ENCODE measurements at regions not wholly inside any gene's neighbourhood (a gene's known extent, or its start where the extent isn't known, plus 50 kb on each side); places are given as distances from the start of the nearest gene placed in this dataset.
"Not testable (repeated sequence)": the region's sequence is repeated elsewhere in the genome, so short reads cannot be mapped to it uniquely, and the experiment has no call there.

- CTCF ChIA-PET: no interaction called here
- peaks cover 3% of the 10 kb centered on the region for H3K27me3 Mint-ChIP-seq
- DNase-seq: no peak
- no peaks in the 10 kb centered on the region for H3K9me3 Mint-ChIP-seq
- H3K36me3 Mint-ChIP-seq (ENCODE audit: low read depth): no peaks in the 10 kb centered on the region
- POLR2A ChIA-PET: no interaction called here
- no peak overlapping the region for H3K27ac Mint-ChIP-seq
- no peaks in the 10 kb centered on the region for H3K4me1 Mint-ChIP-seq
- no peak overlapping the region for H3K4me3 Mint-ChIP-seq
These were observed 223.7 kb downstream of the GPAT3 start for GRCh38 chr4:83759611-83760010.

GRCh38 chr4:83758285-83758684 lies 222.4 kb downstream of the GPAT3 start:
- ChIA-PET POLR2A (no interaction called here), CTCF (no interaction called here)
- Mint-ChIP-seq H3K27ac (no peak overlapping the region), H3K36me3 (ENCODE audit: low read depth) (no peaks in the 10 kb centered on the region), H3K4me3 (no peak overlapping the region), H3K9me3 (no peaks in the 10 kb centered on the region), H3K27me3 (peaks cover 4% of the 10 kb centered on the region), H3K4me1 (no peaks in the 10 kb centered on the region)
- DNase-seq: no peak

GRCh38 chr4:83757121-83757621 lies 221.3 kb downstream of the GPAT3 start:
- Mint-ChIP-seq H3K4me3 (no peak overlapping the region), H3K27ac (no peak overlapping the region), H3K9me3 (no peaks in the 10 kb centered on the region), H3K4me1 (no peaks in the 10 kb centered on the region), H3K36me3 (ENCODE audit: low read depth) (no peaks in the 10 kb centered on the region), H3K27me3 (peaks cover 4% of the 10 kb centered on the region)
- POLR2A ChIA-PET: no interaction called here
- DNase-seq: no peak
- CTCF ChIA-PET: no interaction called here

DNA sequence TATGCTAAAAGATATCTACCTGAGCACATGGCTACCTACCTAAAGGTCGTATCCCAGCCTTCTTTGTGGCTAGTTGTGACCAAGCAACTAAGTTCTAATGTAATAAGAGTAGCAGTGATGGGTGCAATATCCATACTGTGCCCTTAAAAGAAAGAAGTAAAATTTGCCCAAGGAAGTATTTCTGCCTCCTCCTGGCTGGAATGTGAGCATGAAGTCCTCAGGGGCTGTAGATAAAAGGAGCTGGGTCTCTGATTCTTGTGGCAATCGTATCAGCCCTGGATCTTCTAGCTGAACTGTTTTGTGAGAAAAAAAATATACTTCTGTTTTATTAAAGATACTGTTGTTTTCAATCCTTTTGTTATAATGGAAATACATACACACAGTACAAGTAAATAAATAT lies 217.4 kb downstream of the GPAT3 start:
- Mint-ChIP-seq H3K27ac (no peak overlapping the region), H3K4me3 (no peak overlapping the region), H3K36me3 (ENCODE audit: low read depth) (no peaks in the 10 kb centered on the region), H3K27me3 (peaks cover 4% of the 10 kb centered on the region), H3K4me1 (no peaks in the 10 kb centered on the region), H3K9me3 (no peaks in the 10 kb centered on the region)
- CTCF ChIA-PET: no interaction called here
- POLR2A ChIA-PET: no interaction called here
- no peak for DNase-seq

GRCh38 chr4:83751336-83751949 lies 215.5 kb downstream of the GPAT3 start:
- Mint-ChIP-seq H3K27ac (no peak overlapping the region), H3K27me3 (peaks cover 6% of the 10 kb centered on the region), H3K4me3 (no peak overlapping the region), H3K9me3 (no peaks in the 10 kb centered on the region), H3K36me3 (ENCODE audit: low read depth) (no peaks in the 10 kb centered on the region), H3K4me1 (no peaks in the 10 kb centered on the region)
- CTCF ChIA-PET: no interaction called here
- DNase-seq: no peak
- POLR2A ChIA-PET: no interaction called here

GRCh38 chr4:83748711-83749110 lies 212.8 kb downstream of the GPAT3 start:
- CTCF ChIA-PET: no interaction called here
- Mint-ChIP-seq H3K4me1 (no peaks in the 10 kb centered on the region), H3K27me3 (peaks cover 2% of the 10 kb centered on the region)

DNA sequence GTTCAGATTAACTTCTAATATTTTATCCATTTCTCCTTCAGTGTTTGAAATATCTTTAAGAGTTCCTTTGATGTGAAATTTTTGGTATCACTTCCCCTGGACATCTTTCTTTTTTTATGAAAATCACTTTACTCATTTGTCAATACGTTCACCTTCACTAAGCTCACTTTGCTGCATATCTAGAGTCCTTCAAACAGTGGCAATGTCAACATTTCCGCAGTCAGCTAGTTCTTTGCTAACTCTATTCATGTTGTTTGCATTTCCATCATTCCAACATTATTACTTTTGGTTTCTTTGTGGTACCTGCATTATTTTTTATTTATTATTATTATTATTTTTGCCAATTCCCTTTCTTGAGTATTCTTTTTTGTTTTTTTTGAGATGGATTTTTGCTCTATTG lies 203.0 kb downstream of the GPAT3 start:
- no peak overlapping the region for H3K27ac Mint-ChIP-seq
- peaks cover 10% of the 10 kb centered on the region for H3K27me3 Mint-ChIP-seq
- POLR2A ChIA-PET: no interaction called here
- no peak overlapping the region for H3K4me3 Mint-ChIP-seq
- CTCF ChIA-PET: no interaction called here
- H3K9me3 Mint-ChIP-seq: no peaks in the 10 kb centered on the region
- H3K4me1 Mint-ChIP-seq: no peaks in the 10 kb centered on the region
- no peaks in the 10 kb centered on the region for H3K36me3 Mint-ChIP-seq (ENCODE audit: low read depth)
- no peak for DNase-seq

More at GRCh38 chr4:83748711-83749110, 212.8 kb downstream of the GPAT3 start:
- POLR2A ChIA-PET: no interaction called here
- H3K27ac Mint-ChIP-seq: no peak overlapping the region
- no peak for DNase-seq
- H3K4me3 Mint-ChIP-seq: no peak overlapping the region
- no peaks in the 10 kb centered on the region for H3K9me3 Mint-ChIP-seq
- no peaks in the 10 kb centered on the region for H3K36me3 Mint-ChIP-seq (ENCODE audit: low read depth)

DNA sequence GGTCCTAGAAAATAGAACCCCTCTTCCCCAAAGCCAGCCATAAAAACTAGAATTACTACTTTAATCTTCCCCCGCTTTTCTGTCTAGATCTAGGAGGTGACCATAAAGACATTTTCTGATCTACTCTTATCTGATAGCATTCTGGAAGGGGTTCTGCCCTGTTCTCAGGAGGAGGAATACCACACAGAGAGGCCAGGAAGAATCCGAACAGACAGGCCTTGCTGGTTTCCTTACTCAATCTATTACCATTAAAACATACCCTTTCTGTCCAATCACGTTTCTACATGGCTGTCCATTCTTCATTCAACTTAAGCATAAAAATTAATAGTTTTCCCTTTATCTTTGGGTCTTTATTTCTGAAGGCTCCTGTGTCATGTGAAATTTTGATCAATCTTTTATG lies 198.7 kb downstream of the GPAT3 start:
- Mint-ChIP-seq H3K27me3 (peaks cover 4% of the 10 kb centered on the region), H3K36me3 (ENCODE audit: low read depth) (no peaks in the 10 kb centered on the region), H3K4me1 (no peaks in the 10 kb centered on the region), H3K4me3 (no peak overlapping the region), H3K27ac (no peak overlapping the region), H3K9me3 (no peaks in the 10 kb centered on the region)
- POLR2A ChIA-PET: no interaction called here
- CTCF ChIA-PET: no interaction called here
- DNase-seq: no peak

GRCh38 chr4:83732114-83732635 lies 196.3 kb downstream of the GPAT3 start:
- no peaks in the 10 kb centered on the region for H3K9me3 Mint-ChIP-seq
- H3K36me3 Mint-ChIP-seq (ENCODE audit: low read depth): no peaks in the 10 kb centered on the region
- peaks cover 2% of the 10 kb centered on the region for H3K27me3 Mint-ChIP-seq
- no peak for DNase-seq
- no peak overlapping the region for H3K4me3 Mint-ChIP-seq
- no peaks in the 10 kb centered on the region for H3K4me1 Mint-ChIP-seq
- ChIA-PET POLR2A (no interaction called here), CTCF (no interaction called here)
- no peak overlapping the region for H3K27ac Mint-ChIP-seq

DNA sequence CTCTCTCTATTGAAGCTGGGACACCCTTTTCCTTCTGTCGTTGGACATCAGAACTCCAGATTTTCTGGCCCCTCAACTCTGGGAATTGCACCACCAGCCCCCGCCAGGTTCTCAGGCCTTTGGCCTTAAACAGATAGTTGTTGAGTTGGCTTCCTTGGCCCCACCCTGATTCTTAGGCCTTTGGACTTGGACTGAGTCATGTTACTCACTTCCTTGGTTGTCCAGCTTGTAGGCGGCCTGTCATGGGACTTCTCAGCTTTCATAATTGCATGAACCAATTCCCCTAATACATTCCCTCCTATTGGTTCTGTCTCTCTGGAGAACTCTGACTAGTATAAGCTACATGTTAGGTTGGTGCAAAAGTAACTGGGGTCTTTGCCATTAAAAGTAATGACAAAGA lies 195.7 kb downstream of the GPAT3 start:
- Mint-ChIP-seq H3K9me3 (no peaks in the 10 kb centered on the region), H3K4me3 (no peak overlapping the region)
- CTCF ChIA-PET: no interaction called here

DNA sequence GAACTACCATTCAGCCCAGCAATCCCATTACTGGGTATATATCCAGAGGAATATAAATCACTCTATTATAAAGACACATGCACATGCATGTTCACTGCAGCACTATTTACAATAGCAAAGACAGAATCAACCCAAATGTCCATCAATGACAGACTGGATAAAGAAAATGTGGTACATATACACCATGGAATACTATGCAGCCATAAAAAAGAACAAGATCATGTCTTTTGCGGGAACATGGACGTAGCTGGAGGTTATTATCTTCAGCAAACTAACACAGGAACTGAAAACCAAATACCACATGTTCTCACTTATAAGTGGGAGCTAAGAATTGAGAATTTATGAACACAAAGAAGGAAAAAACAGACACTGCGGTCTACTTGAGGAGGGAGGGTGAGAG lies 195.1 kb downstream of the GPAT3 start:
- H3K9me3 Mint-ChIP-seq; H3K36me3 Mint-ChIP-seq (ENCODE audit: low read depth); H3K4me3 Mint-ChIP-seq; H3K27ac Mint-ChIP-seq; DNase-seq; H3K4me1 Mint-ChIP-seq; POLR2A ChIA-PET; H3K27me3 Mint-ChIP-seq: not testable (repeated sequence)
- CTCF ChIA-PET: interaction anchor here (0.7 kb wide), 1 partner anchor 184 kb away, joined by 3 read pairs; no protein-coding TSS in a partner anchor

More for the DNA sequence above, 195.7 kb downstream of the GPAT3 start:
- Mint-ChIP-seq H3K36me3 (ENCODE audit: low read depth) (no peaks in the 10 kb centered on the region), H3K27ac (no peak overlapping the region), H3K4me1 (no peaks in the 10 kb centered on the region), H3K27me3 (peaks cover 2% of the 10 kb centered on the region)
- POLR2A ChIA-PET: no interaction called here
- DNase-seq: no peak

GRCh38 chr4:83728191-83728590 lies 192.3 kb downstream of the GPAT3 start:
- no peaks in the 10 kb centered on the region for H3K27me3 Mint-ChIP-seq
- H3K36me3 Mint-ChIP-seq (ENCODE audit: low read depth): no peaks in the 10 kb centered on the region
- no peaks in the 10 kb centered on the region for H3K4me1 Mint-ChIP-seq
- DNase-seq: no peak
- no peak overlapping the region for H3K27ac Mint-ChIP-seq
- no peak overlapping the region for H3K4me3 Mint-ChIP-seq
- POLR2A ChIA-PET: no interaction called here
- H3K9me3 Mint-ChIP-seq: no peaks in the 10 kb centered on the region
- CTCF ChIA-PET: no interaction called here

DNA sequence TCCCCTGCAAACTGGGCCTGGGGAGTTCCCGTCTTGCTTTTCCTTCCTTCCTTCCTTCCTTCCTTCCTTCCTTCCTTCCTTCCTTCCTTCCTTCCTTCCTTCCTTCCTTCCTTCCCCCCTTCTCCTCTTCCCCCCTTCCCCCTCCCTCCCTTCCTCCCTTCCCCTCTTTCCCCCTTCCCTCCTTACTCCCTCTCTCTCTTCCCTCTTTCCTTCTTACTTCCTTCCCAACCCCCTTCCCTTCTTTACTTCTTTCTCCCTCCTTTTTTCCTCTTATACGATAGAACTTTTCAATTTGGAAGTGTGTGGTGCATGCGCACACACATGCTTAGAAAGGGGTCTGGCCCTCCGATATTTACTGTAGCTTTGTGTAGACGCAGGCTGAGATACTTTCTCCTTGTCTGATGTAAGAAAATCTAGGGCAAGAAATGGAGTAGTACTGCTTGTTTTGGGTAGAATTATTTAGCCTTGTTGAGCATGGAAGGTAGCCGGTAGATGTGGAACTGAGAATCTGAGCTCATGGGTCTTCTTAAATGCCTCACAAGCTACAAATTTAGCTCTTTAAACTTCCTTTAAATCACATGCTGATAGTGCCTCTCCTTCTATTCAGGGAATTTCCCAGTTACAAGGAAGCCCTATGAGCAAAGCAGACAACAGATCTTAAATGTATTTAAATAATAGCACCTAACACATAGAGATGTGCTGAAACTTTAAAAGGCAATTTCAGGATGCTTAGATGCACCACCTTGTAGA lies 189.6 kb downstream of the GPAT3 start:
- no peaks in the 10 kb centered on the region for H3K9me3 Mint-ChIP-seq
- DNase-seq: no peak
- H3K4me3 Mint-ChIP-seq: no peak overlapping the region
- no peaks in the 10 kb centered on the region for H3K4me1 Mint-ChIP-seq
- CTCF ChIA-PET: interaction anchor here (1.0 kb wide), 1 partner anchor 10 kb away, joined by 3 read pairs; no protein-coding TSS in a partner anchor
- H3K27me3 Mint-ChIP-seq: no peaks in the 10 kb centered on the region
- H3K27ac Mint-ChIP-seq: no peak overlapping the region
- H3K36me3 Mint-ChIP-seq (ENCODE audit: low read depth): no peaks in the 10 kb centered on the region
- POLR2A ChIA-PET: no interaction called here

Data from activated CD4-positive, alpha-beta memory T cell treated with anti-CD3 and anti-CD28 coated beads, Interleukin-2, amount 10 ng/mL, durations not matched to agents 7 days and 5 days (primary cell).